K562 (cell line): ENCODE measurements at regions not wholly inside any gene's neighbourhood (a gene's known extent, or its start where the extent isn't known, plus 50 kb on each side); places are given as distances from the start of the nearest gene placed in this dataset.
"Not testable (repeated sequence)": the region's sequence is repeated elsewhere in the genome, so short reads cannot be mapped to it uniquely, and the experiment has no call there.

ENCODE experiments used
- ATAC-seq: fragments of 200-7000 bp; cut with Tn5 transposase; 3 replicates; pipeline ENCODE4 v1.9.1; 2020; ENCODE audit warnings: moderate library complexity
- BruUV-seq: library from RNA; stranded (reverse); fragments of 400-500 nt; replicated peaks from 2 replicates; lab custom pipeline; 2021; lab: Mats Ljungman, UMichigan
- CTCF ChIA-PET: fragments of 300-600 bp; formaldehyde crosslinking; extraction: SDS; loops from one replicate; lab custom pipeline; 2021; ENCODE audit warnings: low intra/inter-chr PET ratio; lab: Yijun Ruan, JAX
- POLR2A ChIA-PET: fragments of 300-600, 350-650 bp; sonication (Branson Sonifier 250); formaldehyde crosslinking; extraction: SDS; loops from one replicate; lab custom pipeline; 2021; ENCODE audit warnings: antibody characterized with exemption, inconsistent platforms; lab: Yijun Ruan, JAX
- DNase-seq, 4 experiments: peaks; one replicate each; pipeline versions ENCODE4 v3.0.0 to v3.0.0-alpha.2; 2011 to 2018; ENCODE audit warnings: low spot score in 3 of 4, mixed read lengths in 3 of 4; ENCODE audit errors: extremely low read depth in 1 of 4
- FAIRE-seq: peaks from 2 replicates; lab custom pipeline; 2011; peaks lifted over from hg19 to GRCh38; lab: Jason Lieb, UNC
- H2AFZ ChIP-seq: 2 replicates; pipeline ENCODE4 v1.6.0; 2011; ENCODE audit warnings: low read depth, low read length, control low read depth, inconsistent platforms
- H3K27ac ChIP-seq: fragments of 200-600 bp; 3 replicates; pipeline ENCODE4 v1.8.0; 2011; ENCODE audit warnings: low read depth, mild to moderate bottlenecking, control low read depth, inconsistent platforms, low read length, moderate library complexity, mixed read lengths; ENCODE audit errors: extremely low read depth
- H3K27me3 ChIP-seq, 2 experiments: fragments of 300-600 bp in 1 of 2; 2 replicates in 1 of 2; 3 replicates in 1 of 2; pipeline versions ENCODE4 v1.6.0 to v1.8.0; 2011; ENCODE audit warnings: inconsistent platforms in 2 of 2, low read length in 2 of 2, mild to moderate bottlenecking in 1 of 2, mixed read lengths in 1 of 2, moderate library complexity in 1 of 2; ENCODE audit not compliant: control insufficient read depth in 2 of 2, insufficient read depth in 2 of 2
- H3K36me3 ChIP-seq: fragments of 300-600 bp; 3 replicates; pipeline ENCODE4 v1.8.0; 2011; ENCODE audit warnings: mild to moderate bottlenecking, low read length, inconsistent platforms; ENCODE audit not compliant: control insufficient read depth, insufficient read depth
- H3K4me1 ChIP-seq, 2 experiments: fragments of 200-600 bp in 1 of 2; replicated peaks in 1 of 2; 2 replicates in 1 of 2; 3 replicates in 1 of 2; pipeline versions ENCODE4 v1.5.1 to v1.8.0; 2011; ENCODE audit warnings: inconsistent platforms in 2 of 2, low read length in 2 of 2, mild to moderate bottlenecking in 1 of 2, mixed read lengths in 1 of 2, moderate library complexity in 1 of 2; ENCODE audit not compliant: control insufficient read depth in 2 of 2, insufficient read depth in 2 of 2
- H3K4me2 ChIP-seq: 2 replicates; pipeline ENCODE4 v1.6.1; 2011; ENCODE audit warnings: low read length, control low read depth, inconsistent platforms, mixed read lengths; ENCODE audit not compliant: insufficient read depth
- H3K4me3 ChIP-seq: fragments of 200-600 bp; sonication (generic), shearing (Covaris generic); 2 replicates; pipeline ENCODE4 v1.5.1; 2016; ENCODE audit warnings: control low read depth, inconsistent platforms
- H3K79me2 ChIP-seq: fragments of 200-600 bp; 3 replicates; pipeline ENCODE4 v1.8.0; 2011; ENCODE audit warnings: low read length, inconsistent platforms; ENCODE audit not compliant: control insufficient read depth, insufficient read depth
- H3K9ac ChIP-seq, 2 experiments: 2 replicates each; pipeline versions ENCODE4 v1.6.0 to v1.6.1; 2011; ENCODE audit warnings: low read depth in 2 of 2, low read length in 2 of 2, control low read depth in 1 of 2, inconsistent platforms in 1 of 2, mild to moderate bottlenecking in 1 of 2, mixed read lengths in 1 of 2; ENCODE audit not compliant: insufficient read depth in 1 of 2
- H3K9me1 ChIP-seq: one replicate; pipeline ENCODE4 v1.6.0; 2011; ENCODE audit warnings: inconsistent platforms, mild to moderate bottlenecking, low read length, moderate library complexity; ENCODE audit not compliant: control insufficient read depth, insufficient read depth
- H3K9me3 ChIP-seq: replicated peaks from 2 replicates; pipeline ENCODE4 v1.5.1; 2011; ENCODE audit warnings: low read depth, low read length, inconsistent platforms; ENCODE audit not compliant: control insufficient read depth, insufficient read depth
- H4K20me1 ChIP-seq: replicated peaks from 2 replicates; pipeline ENCODE4 v1.6.1; 2011; ENCODE audit warnings: low read length, inconsistent platforms, mixed read lengths; ENCODE audit not compliant: control insufficient read depth, insufficient read depth
- ASH1L ChIP-seq: fragments of 450-650 bp; IDR thresholded peaks from 2 replicates; pipeline ENCODE4 v1.6.1; 2018; ENCODE audit warnings: borderline replicate concordance, mild to moderate bottlenecking, low read depth; ENCODE audit not compliant: partially characterized antibody
- BCL6 ChIP-seq: fragments of 250-450 bp; sonication (Bioruptor Pico); IDR thresholded peaks from 2 replicates; pipeline ENCODE4 v1.4.0; 2020
- CHCHD3 ChIP-seq: fragments of 250-450 bp; sonication (Bioruptor Pico); IDR thresholded peaks from 2 replicates; pipeline ENCODE4 v2.1.2; 2022; ENCODE audit warnings: mild to moderate bottlenecking
- CTBP1 ChIP-seq: fragments of 450-650 bp; IDR thresholded peaks from 2 replicates; pipeline ENCODE4 v1.6.1; 2016; ENCODE audit warnings: borderline replicate concordance
- EHMT2 ChIP-seq: fragments of 450-650 bp; IDR thresholded peaks from 2 replicates; pipeline ENCODE4 v1.6.1; 2018; ENCODE audit warnings: antibody characterized with exemption
- KDM2B ChIP-seq: fragments of 250-450 bp; sonication (Bioruptor Pico); IDR thresholded peaks from 2 replicates; pipeline ENCODE4 v1.8.0; 2021; ENCODE audit warnings: mild to moderate bottlenecking, moderate library complexity
- NELFE ChIP-seq: IDR thresholded peaks from 2 replicates; pipeline ENCODE4 v1.6.1; 2011; ENCODE audit warnings: mild to moderate bottlenecking; ENCODE audit not compliant: insufficient read depth, insufficient read length
- PHTF2 ChIP-seq: fragments of 250-450 bp; sonication (Bioruptor Pico); IDR thresholded peaks from 2 replicates; pipeline ENCODE4 v1.5.0; 2021; ENCODE audit warnings: mild to moderate bottlenecking
- TEAD4 ChIP-seq, 2 experiments: sonication (generic) in 1 of 2; formaldehyde crosslinking in 1 of 2; IDR thresholded peaks; 2 replicates each; pipeline versions ENCODE4 v1.6.1 to v1.8.0; 2012 to 2022; ENCODE audit warnings: borderline replicate concordance in 1 of 2, inconsistent platforms in 1 of 2, low read length in 1 of 2, mild to moderate bottlenecking in 1 of 2, missing genetic modification reagents in 1 of 2
- ZC3H11A ChIP-seq: IDR thresholded peaks from 2 replicates; pipeline ENCODE4 v1.6.1; 2012; ENCODE audit warnings: low read depth, low read length, improper control_type of control experiment
- ZKSCAN3 ChIP-seq: fragments of 250-450 bp; sonication (Bioruptor Pico); IDR thresholded peaks from 2 replicates; pipeline ENCODE4 v1.4.0; 2020
- ZNF174 ChIP-seq: fragments of 250-450 bp; sonication (Bioruptor Pico); IDR thresholded peaks from 2 replicates; pipeline ENCODE4 v1.4.0; 2020; ENCODE audit warnings: mild to moderate bottlenecking
- ZNF253 ChIP-seq: fragments of 250-450 bp; sonication (Bioruptor Pico); conservative IDR thresholded peaks from 2 replicates; pipeline ENCODE4 v1.6.1; 2021; ENCODE audit warnings: mild to moderate bottlenecking
- ZNF354B ChIP-seq: fragments of 250-450 bp; sonication (Bioruptor Pico); IDR thresholded peaks from 2 replicates; pipeline ENCODE4 v1.4.0; 2020
- ZNF431 ChIP-seq: sonication (generic); formaldehyde crosslinking; IDR thresholded peaks from 2 replicates; pipeline ENCODE4 v1.8.0; 2022; ENCODE audit warnings: mild to moderate bottlenecking, missing genetic modification reagents
- WGBS: fragments of 100-300 bp; shearing (Covaris generic); methylation state at CpG from one replicate; pipeline ENCODE4 v1.1.6; 2016; ENCODE audit warnings: low coverage, mixed read lengths; ENCODE audit not compliant: insufficient coverage; ENCODE audit errors: missing lambda C conversion rate; 5-methylcytosine and 5-hydroxymethylcytosine counted together
- in situ Hi-C: fragments of 300-500 bp; cut with MboI; formaldehyde crosslinking; loops from 4 replicates; pipeline ENCODE4 v1.15.0; 2018; ENCODE audit warnings: inconsistent platforms, mixed read lengths
- intact Hi-C: fragments of 100-400 bp; cut with micrococcal nuclease; formaldehyde crosslinking; loops from 2 replicates; pipeline ENCODE4 v1.14.2; 2022
- TF ChIP-seq, protein P1 (sequence below): fragments of 250-450 bp; sonication (Bioruptor Pico); IDR thresholded peaks from 2 replicates; pipeline ENCODE4 v1.5.0; 2020; ENCODE audit warnings: mild to moderate bottlenecking
- TF ChIP-seq, protein P2 (sequence below): fragments of 250-450 bp; sonication (Bioruptor Pico); IDR thresholded peaks from 2 replicates; pipeline ENCODE4 v1.5.1; 2021; ENCODE audit warnings: mild to moderate bottlenecking

DNA sequence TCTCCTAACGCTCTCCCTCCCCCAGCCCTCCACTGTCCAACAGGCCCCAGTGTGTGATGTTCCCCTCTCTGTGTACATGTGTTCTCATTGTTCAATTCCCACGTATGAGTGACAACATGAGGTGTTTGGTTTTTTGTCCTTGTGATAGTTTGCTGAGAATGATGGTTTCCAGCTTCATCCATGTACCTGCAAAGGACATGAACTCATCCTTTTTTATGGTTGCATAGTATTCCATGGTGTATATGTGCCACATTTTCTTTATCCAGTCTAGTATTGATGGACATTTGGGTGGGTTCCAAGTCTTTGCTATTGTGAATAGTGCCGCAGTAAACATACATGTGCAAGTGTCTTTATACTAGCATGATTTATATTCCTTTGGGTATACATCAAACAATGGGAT lies 347.4 kb downstream of the MAGEE1 start:
- H3K4me1 ChIP-seq, H3K9me1 ChIP-seq, H3K36me3 ChIP-seq, CTCF ChIA-PET, H4K20me1 ChIP-seq, H2AFZ ChIP-seq, intact Hi-C loops, ATAC-seq, H3K9ac ChIP-seq, BruUV-seq, H3K27me3 ChIP-seq, FAIRE-seq, in situ Hi-C loops, H3K9me3 ChIP-seq, H3K27ac ChIP-seq, H3K4me2 ChIP-seq, DNase-seq, H3K4me3 ChIP-seq, POLR2A ChIA-PET, H3K79me2 ChIP-seq: not testable (repeated sequence)
- WGBS: 4% methylated on average over 3 of the region's 3 CpGs

DNA sequence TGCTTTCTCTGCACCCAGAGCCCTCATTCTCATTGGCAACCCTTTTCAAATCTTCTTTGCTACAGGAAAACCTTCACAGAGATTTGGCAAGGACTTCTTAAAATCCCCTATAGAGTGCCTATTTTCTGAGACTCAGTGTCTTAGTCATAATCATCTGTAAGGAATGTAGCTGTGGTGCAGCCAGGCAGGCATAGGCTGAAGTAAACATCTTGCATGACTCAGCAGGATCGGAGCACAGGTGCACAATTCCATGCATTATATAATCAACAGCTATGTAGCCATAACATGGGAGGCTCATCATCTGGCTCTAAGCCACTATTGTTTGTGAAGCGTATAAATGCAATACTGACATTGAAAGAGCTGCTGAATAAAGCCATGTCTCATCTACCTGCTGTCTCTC lies 368.8 kb downstream of the MAGEE1 start:
- no TSS peak for BruUV-seq
- in situ Hi-C loops (no loop called here), intact Hi-C loops (no loop called here)
- H3K27ac ChIP-seq: no peak overlapping the region
- no peak for ATAC-seq
- no peaks in the 10 kb centered on the region for H3K9me1 ChIP-seq
- DNase-seq: no peak
- WGBS: 0% methylated on average over 2 of the region's 2 CpGs
- no peaks in the 10 kb centered on the region for H4K20me1 ChIP-seq
- no peaks in the 10 kb centered on the region for H3K9me3 ChIP-seq
- no peak overlapping the region for H3K4me2 ChIP-seq
- no peak overlapping the region for H2AFZ ChIP-seq
- CTCF ChIA-PET: no interaction called here
- H3K4me1 ChIP-seq: no peaks in the 10 kb centered on the region
- no peaks in the 10 kb centered on the region for H3K27me3 ChIP-seq
- no peak overlapping the region for H3K9ac ChIP-seq
- no peaks in the 10 kb centered on the region for H3K79me2 ChIP-seq
- no peaks in the 10 kb centered on the region for H3K36me3 ChIP-seq
- no peak for FAIRE-seq
- no peak overlapping the region for H3K4me3 ChIP-seq
- POLR2A ChIA-PET: no interaction called here
- TF ChIP-seq ZNF174 (CRISPR knock-in tag) (no peak), ZNF431 (CRISPR knock-in tag) (no peak), ZNF354B (no peak), ZNF253 (CRISPR knock-in tag) (no peak), ASH1L (no peak), BCL6 (CRISPR knock-in tag) (no peak), ZKSCAN3 (CRISPR knock-in tag) (no peak), TEAD4 (IDR thresholded peaks at IDR 0.05; ENCODE audit: low read length) (no peak), TEAD4 (CRISPR knock-in tag; IDR thresholded peaks at IDR 0.05; ENCODE audit: borderline replicate concordance) (no peak), NELFE (no peak), ZC3H11A (no peak), CHCHD3 (CRISPR knock-in tag) (no peak), KDM2B (CRISPR knock-in tag) (no peak), CTBP1 (no peak), PHTF2 (CRISPR knock-in tag) (no peak), EHMT2 (no peak)
- TF ChIP-seq, protein P1, sequence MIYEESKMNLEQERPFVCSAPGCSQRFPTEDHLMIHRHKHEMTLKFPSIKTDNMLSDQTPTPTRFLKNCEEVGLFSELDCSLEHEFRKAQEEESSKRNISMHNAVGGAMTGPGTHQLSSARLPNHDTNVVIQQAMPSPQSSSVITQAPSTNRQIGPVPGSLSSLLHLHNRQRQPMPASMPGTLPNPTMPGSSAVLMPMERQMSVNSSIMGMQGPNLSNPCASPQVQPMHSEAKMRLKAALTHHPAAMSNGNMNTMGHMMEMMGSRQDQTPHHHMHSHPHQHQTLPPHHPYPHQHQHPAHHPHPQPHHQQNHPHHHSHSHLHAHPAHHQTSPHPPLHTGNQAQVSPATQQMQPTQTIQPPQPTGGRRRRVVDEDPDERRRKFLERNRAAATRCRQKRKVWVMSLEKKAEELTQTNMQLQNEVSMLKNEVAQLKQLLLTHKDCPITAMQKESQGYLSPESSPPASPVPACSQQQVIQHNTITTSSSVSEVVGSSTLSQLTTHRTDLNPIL (CRISPR knock-in tag): no peak
- TF ChIP-seq, protein P2, sequence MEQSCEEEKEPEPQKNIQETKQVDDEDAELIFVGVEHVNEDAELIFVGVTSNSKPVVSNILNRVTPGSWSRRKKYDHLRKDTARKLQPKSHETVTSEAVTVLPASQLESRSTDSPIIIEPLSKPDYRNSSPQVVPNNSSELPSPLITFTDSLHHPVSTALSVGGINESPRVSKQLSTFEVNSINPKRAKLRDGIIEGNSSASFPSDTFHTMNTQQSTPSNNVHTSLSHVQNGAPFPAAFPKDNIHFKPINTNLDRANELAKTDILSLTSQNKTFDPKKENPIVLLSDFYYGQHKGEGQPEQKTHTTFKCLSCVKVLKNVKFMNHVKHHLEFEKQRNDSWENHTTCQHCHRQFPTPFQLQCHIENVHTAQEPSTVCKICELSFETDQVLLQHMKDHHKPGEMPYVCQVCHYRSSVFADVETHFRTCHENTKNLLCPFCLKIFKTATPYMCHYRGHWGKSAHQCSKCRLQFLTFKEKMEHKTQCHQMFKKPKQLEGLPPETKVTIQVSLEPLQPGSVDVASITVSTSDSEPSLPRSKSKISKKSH (CRISPR knock-in tag): no peak
